WTC11 (cell line): ENCODE measurements at regions not wholly inside any gene's neighbourhood (a gene's known extent, or its start where the extent isn't known, plus 50 kb on each side); places are given as distances from the start of the nearest gene placed in this dataset.

Experiments used
- ATAC-seq: fragments of 200-7000 bp; cut with Tn5 transposase; 2 replicates; pipeline ENCODE4 v1.10.0; 2021; ENCODE audit warnings: mild to moderate bottlenecking, moderate library complexity
- CTCF ChIA-PET: fragments of 300-600 bp; sonication (Branson Sonifier 250); formaldehyde crosslinking; loops from one replicate; lab custom pipeline; 2021; ENCODE audit warnings: antibody characterized with exemption; lab: Charles Lee
- POLR2A ChIA-PET: fragments of 350-600 bp; sonication (Branson Sonifier 250); formaldehyde crosslinking; loops from one replicate; lab custom pipeline; 2021; ENCODE audit warnings: antibody characterized with exemption; lab: Charles Lee
- DNase-seq: peaks from one replicate; pipeline ENCODE4 v3.0.0; 2021; ENCODE audit warnings: low spot score
- H3K27ac Mint-ChIP-seq: 2 replicates; pipeline ENCODE4 v1.8.0; 2021; ENCODE audit warnings: mixed read lengths
- H3K27me3 Mint-ChIP-seq: 2 replicates; pipeline ENCODE4 v1.8.0; 2021; ENCODE audit warnings: low read depth, mild to moderate bottlenecking, moderate library complexity, mixed read lengths
- H3K36me3 Mint-ChIP-seq: 2 replicates; pipeline ENCODE4 v1.8.0; 2021; ENCODE audit warnings: mixed read lengths
- H3K4me1 Mint-ChIP-seq: 2 replicates; pipeline ENCODE4 v1.8.0; 2022; ENCODE audit warnings: mixed read lengths
- H3K4me3 Mint-ChIP-seq: 2 replicates; pipeline ENCODE4 v1.8.0; 2021; ENCODE audit warnings: mild to moderate bottlenecking, moderate library complexity, mixed read lengths
- H3K9me3 Mint-ChIP-seq: 2 replicates; pipeline ENCODE4 v1.8.0; 2021; ENCODE audit warnings: mixed read lengths
- ARID4B ChIP-seq: sonication (generic); formaldehyde crosslinking; IDR thresholded peaks from 2 replicates; pipeline ENCODE4 v1.8.0; 2023; ENCODE audit warnings: missing genetic modification reagents, mild to moderate bottlenecking, borderline replicate concordance
- CDX4 ChIP-seq: fragments of 250-450 bp; sonication (Bioruptor Pico); IDR thresholded peaks from 2 replicates; pipeline ENCODE4 v1.9.0; 2021; ENCODE audit warnings: moderate library complexity, mild to moderate bottlenecking, inconsistent platforms, borderline replicate concordance
- E2F1 ChIP-seq: sonication (generic); formaldehyde crosslinking; IDR thresholded peaks from 2 replicates; pipeline ENCODE4 v1.8.0; 2022; ENCODE audit warnings: mild to moderate bottlenecking, missing genetic modification reagents
- ESRRA ChIP-seq: sonication (generic); formaldehyde crosslinking; IDR thresholded peaks from 2 replicates; pipeline ENCODE4 v1.8.1; 2022; ENCODE audit warnings: mild to moderate bottlenecking, missing genetic modification reagents, borderline replicate concordance
- GABPB1 ChIP-seq: sonication (generic); formaldehyde crosslinking; IDR thresholded peaks from 2 replicates; pipeline ENCODE4 v1.8.1; 2023; ENCODE audit warnings: mild to moderate bottlenecking, missing genetic modification reagents
- GTF2I ChIP-seq: fragments of 250-450 bp; sonication (Bioruptor Pico); conservative IDR thresholded peaks from 2 replicates; pipeline ENCODE4 v1.4.0; 2021; ENCODE audit warnings: mild to moderate bottlenecking
- NR1H2 ChIP-seq: sonication (generic); formaldehyde crosslinking; IDR thresholded peaks from 2 replicates; pipeline ENCODE4 v1.9.0; 2021; ENCODE audit warnings: mild to moderate bottlenecking, moderate library complexity, missing genetic modification reagents
- NR2C2 ChIP-seq: sonication (generic); formaldehyde crosslinking; IDR thresholded peaks from 2 replicates; pipeline ENCODE4 v1.8.0; 2022; ENCODE audit warnings: mild to moderate bottlenecking, missing genetic modification reagents
- NR3C1 ChIP-seq: sonication (generic); formaldehyde crosslinking; conservative IDR thresholded peaks from 2 replicates; pipeline ENCODE4 v1.8.1; 2023; ENCODE audit warnings: low read depth, mild to moderate bottlenecking, missing genetic modification reagents
- RORB ChIP-seq: fragments of 250-450 bp; sonication (Bioruptor Pico); IDR thresholded peaks from 2 replicates; pipeline ENCODE4 v1.9.0; 2021; ENCODE audit warnings: mild to moderate bottlenecking
- SP1 ChIP-seq: sonication (generic); formaldehyde crosslinking; conservative IDR thresholded peaks from 2 replicates; pipeline ENCODE4 v1.8.1; 2022; ENCODE audit warnings: missing genetic modification reagents
- USF1 ChIP-seq: sonication (generic); formaldehyde crosslinking; IDR thresholded peaks from 2 replicates; pipeline ENCODE4 v1.8.0; 2022; ENCODE audit warnings: mild to moderate bottlenecking, missing genetic modification reagents
- ZMAT4 ChIP-seq: fragments of 250-450 bp; sonication (Bioruptor Pico); IDR thresholded peaks from 2 replicates; pipeline ENCODE4 v1.9.0; 2021; ENCODE audit warnings: mild to moderate bottlenecking
- ZNF425 ChIP-seq: fragments of 250-450 bp; sonication (Bioruptor Pico); conservative IDR thresholded peaks from 2 replicates; pipeline ENCODE4 v1.9.0; 2021; ENCODE audit warnings: mild to moderate bottlenecking
- ZNF512 ChIP-seq: sonication (generic); formaldehyde crosslinking; IDR thresholded peaks from 2 replicates; pipeline ENCODE4 v1.8.1; 2022; ENCODE audit warnings: missing genetic modification reagents, borderline replicate concordance
- ZNF671 ChIP-seq: fragments of 250-450 bp; sonication (Bioruptor Pico); IDR thresholded peaks from 2 replicates; pipeline ENCODE4 v1.8.0; 2021; ENCODE audit warnings: mild to moderate bottlenecking

GRCh38 chr10:29845166-29845565 lies 210.4 kb upstream of the SVIL start:
- Mint-ChIP-seq H3K9me3 (peaks cover 13% of the 10 kb centered on the region), H3K4me3 (no peak overlapping the region), H3K27me3 (no peaks in the 10 kb centered on the region), H3K4me1 (peaks cover 14% of the 10 kb centered on the region), H3K36me3 (no peaks in the 10 kb centered on the region), H3K27ac (no peak overlapping the region)
- CTCF ChIA-PET: no interaction called here
- DNase-seq: no peak
- TF ChIP-seq ZNF512 (no peak), ZMAT4 (CRISPR knock-in tag) (no peak), NR2C2 (CRISPR knock-in tag) (no peak), USF1 (CRISPR knock-in tag) (no peak), ARID4B (CRISPR knock-in tag) (no peak), ZNF425 (CRISPR knock-in tag) (no peak), GTF2I (CRISPR knock-in tag) (no peak), CDX4 (CRISPR knock-in tag) (no peak), ESRRA (no peak), NR3C1 (no peak), SP1 (no peak), ZNF671 (CRISPR knock-in tag) (no peak), NR1H2 (CRISPR knock-in tag) (no peak), E2F1 (CRISPR knock-in tag) (no peak), GABPB1 (CRISPR knock-in tag) (no peak), RORB (CRISPR knock-in tag) (no peak)
- ATAC-seq: no peak
- POLR2A ChIA-PET: no interaction called here
